Heart right ventricle (tissue), 16 donors: ENCODE measurements at regions not wholly inside any gene's neighbourhood (a gene's known extent, or its start where the extent isn't known, plus 50 kb on each side); places are given as distances from the start of the nearest gene placed in this dataset.

Experiments
- ATAC-seq, 8 donors: fragments of 200-7000 bp; cut with Tn5 transposase; one replicate each; pipeline ENCODE4 v1.9.1; 2020; ENCODE audit warnings: mild to moderate bottlenecking in 8 of 8, moderate library complexity in 8 of 8, moderate number of reproducible peaks in 1 of 8
- DNase-seq, 2 donors: peaks; one replicate each; pipeline ENCODE4 v3.0.0-alpha.2; 2020
- H3K27ac ChIP-seq, 10 donors: fragments of 200-600 bp; sonication (generic) in 2 of 10; one replicate each; pipeline versions ENCODE4 v1.5.0 to v1.8.0; 2020 to 2022; ENCODE audit warnings: mild to moderate bottlenecking in 3 of 10
- H3K27me3 ChIP-seq, 7 donors: fragments of 200-600 bp; one replicate each; pipeline ENCODE4 v1.8.0; 2021 to 2022; ENCODE audit warnings: mild to moderate bottlenecking in 2 of 7
- H3K36me3 ChIP-seq, 9 donors: fragments of 200-600 bp; sonication (generic) in 1 of 9; one replicate each; pipeline versions ENCODE4 v1.5.0 to v1.8.0; 2020 to 2022; ENCODE audit warnings: mild to moderate bottlenecking in 2 of 9
- H3K4me1 ChIP-seq, 9 donors: fragments of 200-600 bp; sonication (generic) in 1 of 9; one replicate each; pipeline versions ENCODE4 v1.5.0 to v1.8.0; 2020 to 2022; ENCODE audit warnings: mild to moderate bottlenecking in 4 of 9
- H3K4me3 ChIP-seq, 10 donors: fragments of 200-600 bp; sonication (generic) in 2 of 10; one replicate each; pipeline versions ENCODE4 v1.5.0 to v1.8.0; 2020 to 2022; ENCODE audit warnings: mild to moderate bottlenecking in 7 of 10, moderate library complexity in 2 of 10
- H3K9me3 ChIP-seq, 11 donors: fragments of 200-600 bp in 10 of 11; sonication (generic) in 2 of 11; one replicate each; pipeline versions ENCODE4 v1.5.0 to v1.8.0; 2013 to 2022; ENCODE audit warnings: mild to moderate bottlenecking in 2 of 11, control low read depth in 1 of 11, moderate library complexity in 1 of 11
- WGBS, 2 donors: extraction: QIAGEN DNeasy Blood & Tissue Kit; methylation state at CpG; one replicate each; pipeline ENCODE4 v1.1.7; 2013; ENCODE audit warnings: inconsistent platforms in 1 of 2; 5-methylcytosine and 5-hydroxymethylcytosine counted together
- intact Hi-C, 10 donors: fragments of 100-400 bp; cut with DNase I; formaldehyde crosslinking; loops; one replicate each; pipeline versions ENCODE4 v1.11.1 to v1.14.2; 2022
- TF ChIP-seq, protein P1 (sequence below), 9 donors: fragments of 200-600 bp; sonication (generic) in 2 of 9; IDR thresholded peaks; one replicate each; pipeline versions ENCODE4 v1.5.0 to v1.8.0; 2021 to 2022; ENCODE audit warnings: antibody characterized with exemption in 9 of 9, mild to moderate bottlenecking in 5 of 9, moderate library complexity in 1 of 9
- donor health status: Arrhythmogenic right ventricular cardiomyopathy.
- donor health status: ischemic (EF 13 %, LVEDD 7.1; RV severe dilation, severe dysfunction).
- donor health status: healthy with polysubstance abuse.
- donor health status: DM: no; HTN: yes; CAD: no.
- donor health status: DM: no; HTN: no; CAD: no.
- donor health status: ischemic (EF 25% LVEDD 6.9; RV normal size, moderate dysfunction).
- donor health status: ischemic (EF 25% LVEDD 5.7; RV mildly dilated, moderate dysfunction).
- donor health status: healthy.
- donor health status: DM: yes; HTN: yes; CAD: no.
- donor health status: Ischemic cardiomyopathy.
- donor health status: ischemic (EF 35%, LVEDD 5.7; RV mildly dilated, moderate dysfunction).
- donor health status: nonischemic (EF 11% LVEDD 7.7; RV severe dilation, severe dysfunction).
- donor health status: DM: yes; HTN: yes; CAD: no.
- donor health status: PGD.
- donor health status: ischemic (EF 29% LVEDD 5.4; RV normal size, mild dysfunction).
- donor health status: nonischemic (EF 23%, LVEDD 6.1; RV moderate dilation, normal function).

- 33 to 35% methylated on average over 3 of the region's 3 CpGs for WGBS, 2 donors
- H3K4me3 ChIP-seq, result no peak overlapping the region
- intact Hi-C loops, result no loop called here
- H3K27me3 ChIP-seq, result no peaks in the 10 kb centered on the region
- peaks cover 0 to 28% (median 0%) of the 10 kb centered on the region in 11 donors for H3K9me3 ChIP-seq
- no peaks in the 10 kb centered on the region for H3K36me3 ChIP-seq
- no peak overlapping the region for H3K27ac ChIP-seq
- TF ChIP-seq, protein P1, sequence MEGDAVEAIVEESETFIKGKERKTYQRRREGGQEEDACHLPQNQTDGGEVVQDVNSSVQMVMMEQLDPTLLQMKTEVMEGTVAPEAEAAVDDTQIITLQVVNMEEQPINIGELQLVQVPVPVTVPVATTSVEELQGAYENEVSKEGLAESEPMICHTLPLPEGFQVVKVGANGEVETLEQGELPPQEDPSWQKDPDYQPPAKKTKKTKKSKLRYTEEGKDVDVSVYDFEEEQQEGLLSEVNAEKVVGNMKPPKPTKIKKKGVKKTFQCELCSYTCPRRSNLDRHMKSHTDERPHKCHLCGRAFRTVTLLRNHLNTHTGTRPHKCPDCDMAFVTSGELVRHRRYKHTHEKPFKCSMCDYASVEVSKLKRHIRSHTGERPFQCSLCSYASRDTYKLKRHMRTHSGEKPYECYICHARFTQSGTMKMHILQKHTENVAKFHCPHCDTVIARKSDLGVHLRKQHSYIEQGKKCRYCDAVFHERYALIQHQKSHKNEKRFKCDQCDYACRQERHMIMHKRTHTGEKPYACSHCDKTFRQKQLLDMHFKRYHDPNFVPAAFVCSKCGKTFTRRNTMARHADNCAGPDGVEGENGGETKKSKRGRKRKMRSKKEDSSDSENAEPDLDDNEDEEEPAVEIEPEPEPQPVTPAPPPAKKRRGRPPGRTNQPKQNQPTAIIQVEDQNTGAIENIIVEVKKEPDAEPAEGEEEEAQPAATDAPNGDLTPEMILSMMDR (IDR thresholded peaks at IDR 0.05), result no peak
- H3K4me1 ChIP-seq, result no peaks in the 10 kb centered on the region
- no peak for DNase-seq
- ATAC-seq, result no peak
Measured at GRCh38 chr20:16939051-16939450, 190.9 kb downstream of the OTOR start.

- no peak for ATAC-seq
- no peaks in the 10 kb centered on the region for H3K4me1 ChIP-seq
- no peak overlapping the region for H3K4me3 ChIP-seq
- TF ChIP-seq, protein P1 (IDR thresholded peaks at IDR 0.05), result no peak
- H3K27ac ChIP-seq, result no peak overlapping the region
- intact Hi-C loops, result no loop called here
- peaks cover 0 to 19% (median 0%) of the 10 kb centered on the region in 11 donors for H3K9me3 ChIP-seq
- H3K27me3 ChIP-seq, result no peaks in the 10 kb centered on the region
- 57 to 63% methylated on average over 1 of the region's 1 CpG for WGBS, 2 donors
- DNase-seq, result no peak
- no peaks in the 10 kb centered on the region for H3K36me3 ChIP-seq
Measured at GRCh38 chr20:16940701-16941100, 192.5 kb downstream of the OTOR start.

DNA sequence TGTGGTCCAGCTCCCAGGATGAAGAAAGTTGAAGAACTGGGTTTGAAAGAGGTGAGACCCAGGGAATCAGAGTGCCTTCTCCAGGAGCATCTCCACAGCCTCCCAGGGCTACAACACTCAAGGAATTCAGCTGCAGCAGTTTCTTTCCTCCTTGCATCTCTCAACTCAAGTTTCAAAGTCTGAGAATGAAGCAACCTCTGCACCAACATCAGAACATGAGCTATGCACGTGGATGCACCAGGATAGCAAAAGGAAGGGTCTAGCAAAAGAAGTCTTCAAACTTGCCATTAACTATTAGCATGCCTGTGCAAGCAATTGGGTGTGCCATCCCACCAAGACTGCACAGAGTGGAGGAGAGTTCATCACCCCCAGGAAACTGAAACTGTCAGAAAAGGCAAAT lies 193.9 kb downstream of the OTOR start:
- WGBS, 2 donors, result 36 to 40% methylated on average over 1 of the region's 1 CpG
- intact Hi-C loops, result no loop called here
- peaks cover 0 to 9% (median 0%) of the 10 kb centered on the region in 11 donors for H3K9me3 ChIP-seq
- no peak overlapping the region for H3K4me3 ChIP-seq
- H3K36me3 ChIP-seq, result no peaks in the 10 kb centered on the region
- DNase-seq, result no peak
- no peak for ATAC-seq
- no peak overlapping the region for H3K27ac ChIP-seq
- TF ChIP-seq, protein P1 (IDR thresholded peaks at IDR 0.05), result no peak
- H3K27me3 ChIP-seq, result no peaks in the 10 kb centered on the region
- no peaks in the 10 kb centered on the region for H3K4me1 ChIP-seq

DNA sequence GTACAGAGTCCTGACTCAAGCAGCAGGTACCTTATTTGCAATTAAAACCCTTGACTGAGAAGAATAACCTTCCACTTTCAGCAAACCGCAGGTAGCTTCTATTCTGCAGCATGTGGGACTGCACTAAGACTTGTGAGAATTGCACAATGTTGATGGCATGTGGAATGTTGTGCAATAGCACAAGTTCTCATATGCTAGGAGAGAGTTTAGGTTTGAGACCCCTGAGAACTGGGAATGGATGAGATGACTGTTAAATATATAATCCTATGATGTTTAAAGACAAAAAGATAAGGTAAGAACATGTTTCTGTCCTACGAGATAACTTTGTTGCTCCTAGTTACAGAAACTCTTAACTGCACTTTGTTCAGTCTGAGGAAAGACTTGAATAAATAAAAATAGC lies 194.6 kb downstream of the OTOR start:
- H3K36me3 ChIP-seq, result no peaks in the 10 kb centered on the region
- intact Hi-C loops, result no loop called here
- no peaks in the 10 kb centered on the region for H3K27me3 ChIP-seq
- no peak for DNase-seq
- no peak overlapping the region for H3K27ac ChIP-seq
- no peaks in the 10 kb centered on the region for H3K4me1 ChIP-seq
- peaks cover 0 to 5% (median 0%) of the 10 kb centered on the region in 11 donors for H3K9me3 ChIP-seq
- TF ChIP-seq, protein P1 (IDR thresholded peaks at IDR 0.05), result no peak
- WGBS, 2 donors, result 45 to 50% methylated on average over 2 of the region's 2 CpGs
- ATAC-seq, result no peak
- H3K4me3 ChIP-seq, result no peak overlapping the region
